HCT116 (cell line): ENCODE measurements at regions not wholly inside any gene's neighbourhood (a gene's known extent, or its start where the extent isn't known, plus 50 kb on each side); places are given as distances from the start of the nearest gene placed in this dataset.
"Not testable (repeated sequence)": the region's sequence is repeated elsewhere in the genome, so short reads cannot be mapped to it uniquely, and the experiment has no call there.

Source experiments
- ATAC-seq: fragments of 200-7000 bp; cut with Tn5 transposase; 2 replicates; pipeline ENCODE4 v1.9.1; 2020; ENCODE audit warnings: mild to moderate bottlenecking, moderate library complexity
- BruUV-seq: library from RNA; stranded (reverse); fragments of 400-500 nt; replicated peaks from 2 replicates; lab custom pipeline; 2021; lab: Mats Ljungman, UMichigan
- CTCF ChIA-PET: fragments of 300-600 bp; sonication (Branson Sonifier 250); formaldehyde crosslinking; loops from one replicate; lab custom pipeline; 2021; ENCODE audit warnings: antibody characterized with exemption; lab: Charles Lee
- POLR2A ChIA-PET: fragments of 300-600, 350-600 bp; sonication (Branson Sonifier 250); formaldehyde crosslinking; loops from one replicate; lab custom pipeline; 2021; ENCODE audit warnings: antibody characterized with exemption; lab: Charles Lee
- RAD21 ChIA-PET, 2 experiments: fragments of 300-600 bp; sonication (Branson Sonifier 250); formaldehyde crosslinking; loops; one replicate each; lab custom pipeline; 2023; ENCODE audit warnings: low total read pairs in 2 of 2; ENCODE audit not compliant: uncharacterized antibody in 2 of 2, unreplicated experiment in 2 of 2, low non-redundant PET in 1 of 2; lab: Charles Lee
- DNase-seq: peaks from one replicate; pipeline ENCODE4 v3.0.0-alpha.2; 2010; ENCODE audit warnings: low read depth, low spot score
- H2AFZ ChIP-seq: fragments of 200-600 bp; shearing (Covaris generic), sonication (generic); 2 replicates; pipeline ENCODE4 v1.6.1; 2017; ENCODE audit warnings: low read depth, mixed run types, mixed read lengths, antibody characterized with exemption, low read length; ENCODE audit not compliant: poor library complexity, severe bottlenecking
- H3K27ac ChIP-seq: 2 replicates; pipeline ENCODE4 v1.5.1; 2012; ENCODE audit warnings: low read depth, low read length
- H3K27me3 ChIP-seq: fragments of 200-600 bp; sonication (generic); 2 replicates; pipeline ENCODE4 v1.6.1; 2016; ENCODE audit warnings: mixed run types, low read length, mixed read lengths; ENCODE audit not compliant: insufficient read depth
- H3K36me3 ChIP-seq, 2 experiments: fragments of 200-500 bp in 1 of 2; fragments of 200-600 bp in 1 of 2; sonication (Bioruptor generic) in 1 of 2; sonication (generic) in 1 of 2; 2 replicates each; pipeline versions ENCODE4 v1.5.1 to v1.6.1; 2014 to 2016; ENCODE audit warnings: low read length in 2 of 2, inconsistent platforms in 1 of 2, mixed read lengths in 1 of 2, mixed run types in 1 of 2; ENCODE audit not compliant: insufficient read depth in 2 of 2, control insufficient read depth in 1 of 2
- H3K4me1 ChIP-seq, 2 experiments: fragments of 200-600 bp in 1 of 2; sonication (generic) in 1 of 2; 2 replicates each; pipeline versions ENCODE4 v1.5.1 to v1.6.1; 2012 to 2017; ENCODE audit warnings: low read length in 2 of 2, inconsistent platforms in 1 of 2, mild to moderate bottlenecking in 1 of 2, mixed read lengths in 1 of 2, mixed run types in 1 of 2, moderate library complexity in 1 of 2; ENCODE audit not compliant: insufficient read depth in 2 of 2, control insufficient read depth in 1 of 2
- H3K4me2 ChIP-seq: fragments of 200-600 bp; sonication (generic); 2 replicates; pipeline ENCODE4 v1.6.1; 2017; ENCODE audit warnings: mixed run types, low read length, mixed read lengths
- H3K4me3 ChIP-seq, 2 experiments: fragments of 200-600 bp in 1 of 2; sonication (generic) in 1 of 2; replicated peaks in 1 of 2; 2 replicates each; pipeline ENCODE4 v1.5.1; 2011 to 2016; ENCODE audit warnings: low read length in 2 of 2, control low read depth in 1 of 2, low read depth in 1 of 2, mild to moderate bottlenecking in 1 of 2, mixed read lengths in 1 of 2, mixed run types in 1 of 2
- H3K79me2 ChIP-seq: fragments of 200-600 bp; sonication (generic); 2 replicates; pipeline ENCODE4 v1.6.1; 2017; ENCODE audit warnings: mild to moderate bottlenecking, mixed run types, low read length, moderate library complexity, mixed read lengths; ENCODE audit not compliant: insufficient read depth
- H3K9ac ChIP-seq: fragments of 200-600 bp; sonication (generic); 2 replicates; pipeline ENCODE4 v1.6.1; 2016; ENCODE audit warnings: low read length, mixed read lengths
- H3K9me2 ChIP-seq: fragments of 200-600 bp; sonication (generic), shearing (Covaris generic); 2 replicates; pipeline ENCODE4 v1.6.1; 2017; ENCODE audit warnings: mixed run types, mild to moderate bottlenecking, moderate library complexity; ENCODE audit not compliant: insufficient read depth
- H3K9me3 ChIP-seq, 2 experiments: fragments of 200-500 bp in 1 of 2; fragments of 200-600 bp in 1 of 2; sonication (Bioruptor generic) in 1 of 2; sonication (generic) in 1 of 2; 2 replicates each; pipeline ENCODE4 v1.6.1; 2014 to 2017; ENCODE audit warnings: low read length in 2 of 2, mixed read lengths in 2 of 2, inconsistent platforms in 1 of 2, low read depth in 1 of 2, mild to moderate bottlenecking in 1 of 2, mixed run types in 1 of 2, moderate library complexity in 1 of 2; ENCODE audit not compliant: control insufficient read depth in 1 of 2, insufficient read depth in 1 of 2
- H4K20me1 ChIP-seq: fragments of 200-600 bp; sonication (generic), shearing (Covaris generic); 2 replicates; pipeline ENCODE4 v1.6.1; 2017; ENCODE audit warnings: mixed run types, mild to moderate bottlenecking, moderate library complexity; ENCODE audit not compliant: insufficient read depth
- CEBPB ChIP-seq: IDR thresholded peaks from 2 replicates; pipeline ENCODE4 v1.6.1; 2012; ENCODE audit warnings: low read depth
- EGR1 ChIP-seq: IDR thresholded peaks from 2 replicates; pipeline ENCODE4 v1.6.1; 2012; ENCODE audit warnings: low read depth
- EZH2phosphoT487 ChIP-seq: fragments of 200-600 bp; IDR thresholded peaks from 2 replicates; pipeline ENCODE4 v1.6.1; 2018; ENCODE audit warnings: antibody characterized with exemption, borderline replicate concordance
- JUND ChIP-seq: IDR thresholded peaks from 2 replicates; pipeline ENCODE4 v1.6.1; 2012
- POLR2A ChIP-seq: IDR thresholded peaks from 2 replicates; pipeline ENCODE4 v1.7.0; 2011; ENCODE audit warnings: borderline replicate concordance; ENCODE audit not compliant: insufficient read depth, insufficient read length; ENCODE audit errors: extremely low read depth
- POLR2AphosphoS5 ChIP-seq: IDR thresholded peaks from 2 replicates; pipeline ENCODE4 v1.6.1; 2011; ENCODE audit warnings: mild to moderate bottlenecking, low read depth, low read length, moderate library complexity
- SRF ChIP-seq: IDR thresholded peaks from 2 replicates; pipeline ENCODE4 v1.6.1; 2012; ENCODE audit warnings: low read depth
- TCF7L2 ChIP-seq: IDR thresholded peaks from 2 replicates; pipeline ENCODE4 v1.7.0; 2011; ENCODE audit warnings: borderline replicate concordance, inconsistent platforms; ENCODE audit not compliant: insufficient read depth, insufficient read length; ENCODE audit errors: extremely low read depth
- YY1 ChIP-seq: IDR thresholded peaks from 2 replicates; pipeline ENCODE4 v1.6.1; 2011; ENCODE audit warnings: low read length, low read depth, moderate library complexity, mild to moderate bottlenecking; ENCODE audit not compliant: insufficient replicate concordance; ENCODE audit errors: extremely low read depth
- ZBTB33 ChIP-seq: IDR thresholded peaks from 2 replicates; pipeline ENCODE4 v1.6.1; 2011; ENCODE audit warnings: mild to moderate bottlenecking, low read length, moderate library complexity; ENCODE audit not compliant: insufficient replicate concordance; ENCODE audit errors: extremely low read depth
- ZFX ChIP-seq: fragments of 450-650 bp; IDR thresholded peaks from 2 replicates; pipeline ENCODE4 v1.6.1; 2017
- ZNF274 ChIP-seq: fragments of 200-500 bp; sonication (Bioruptor generic); IDR thresholded peaks from 2 replicates; pipeline ENCODE4 v1.6.1; 2014; ENCODE audit warnings: mild to moderate bottlenecking, low read depth, low read length, inconsistent platforms
- intact Hi-C: fragments of 100-400 bp; cut with micrococcal nuclease; formaldehyde crosslinking; loops from 2 replicates; pipeline ENCODE4 v1.10.0; 2022
- TF ChIP-seq, protein P1 (sequence below), 3 experiments: fragments of 200-600 bp in 1 of 3; sonication (generic) in 1 of 3; IDR thresholded peaks in 2 of 3; conservative IDR thresholded peaks in 1 of 3; 2 replicates each; pipeline ENCODE4 v1.5.1; 2012 to 2017; ENCODE audit warnings: low read depth in 2 of 3, low read length in 2 of 3, antibody characterized with exemption in 1 of 3, borderline replicate concordance in 1 of 3, control low read depth in 1 of 3, mild to moderate bottlenecking in 1 of 3, mixed read lengths in 1 of 3, mixed run types in 1 of 3, moderate library complexity in 1 of 3; ENCODE audit not compliant: insufficient read depth in 1 of 3
- TF ChIP-seq, protein P2 (sequence below): IDR thresholded peaks from 2 replicates; pipeline ENCODE4 v1.6.1; 2012

- no peaks in the 10 kb centered on the region for H3K36me3 ChIP-seq
- ChIA-PET POLR2A (no interaction called here), CTCF (no interaction called here), RAD21 (no interaction called here)
- H3K79me2 ChIP-seq = no peaks in the 10 kb centered on the region
- peak overlapping the region; percentile 12; the same call in 1 of the 2 replicates for H3K4me2 ChIP-seq
- intact Hi-C loops = no loop called here
- no TSS peak for BruUV-seq
- TF ChIP-seq POLR2A = no peak
- no peak for TF ChIP-seq SRF
- TF ChIP-seq CEBPB = no peak
- TF ChIP-seq TCF7L2 = no peak
- TF ChIP-seq ZFX = no peak
- TF ChIP-seq ZBTB33 = no peak
- TF ChIP-seq YY1 = no peak
- TF ChIP-seq, protein P1, sequence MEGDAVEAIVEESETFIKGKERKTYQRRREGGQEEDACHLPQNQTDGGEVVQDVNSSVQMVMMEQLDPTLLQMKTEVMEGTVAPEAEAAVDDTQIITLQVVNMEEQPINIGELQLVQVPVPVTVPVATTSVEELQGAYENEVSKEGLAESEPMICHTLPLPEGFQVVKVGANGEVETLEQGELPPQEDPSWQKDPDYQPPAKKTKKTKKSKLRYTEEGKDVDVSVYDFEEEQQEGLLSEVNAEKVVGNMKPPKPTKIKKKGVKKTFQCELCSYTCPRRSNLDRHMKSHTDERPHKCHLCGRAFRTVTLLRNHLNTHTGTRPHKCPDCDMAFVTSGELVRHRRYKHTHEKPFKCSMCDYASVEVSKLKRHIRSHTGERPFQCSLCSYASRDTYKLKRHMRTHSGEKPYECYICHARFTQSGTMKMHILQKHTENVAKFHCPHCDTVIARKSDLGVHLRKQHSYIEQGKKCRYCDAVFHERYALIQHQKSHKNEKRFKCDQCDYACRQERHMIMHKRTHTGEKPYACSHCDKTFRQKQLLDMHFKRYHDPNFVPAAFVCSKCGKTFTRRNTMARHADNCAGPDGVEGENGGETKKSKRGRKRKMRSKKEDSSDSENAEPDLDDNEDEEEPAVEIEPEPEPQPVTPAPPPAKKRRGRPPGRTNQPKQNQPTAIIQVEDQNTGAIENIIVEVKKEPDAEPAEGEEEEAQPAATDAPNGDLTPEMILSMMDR (IDR thresholded peaks at IDR 0.05 in 2 of 3, conservative IDR thresholded peaks at IDR 0.05 in 1 of 3; ENCODE audit: borderline replicate concordance in 1 of 3, insufficient read depth in 1 of 3, low read depth in 2 of 3, low read length in 2 of 3) = no peak
- TF ChIP-seq POLR2AphosphoS5 = no peak
- no peak for TF ChIP-seq JUND
- no peak for TF ChIP-seq EGR1
- no peak for TF ChIP-seq EZH2phosphoT487
- TF ChIP-seq ZNF274 = no peak
- TF ChIP-seq, protein P2, sequence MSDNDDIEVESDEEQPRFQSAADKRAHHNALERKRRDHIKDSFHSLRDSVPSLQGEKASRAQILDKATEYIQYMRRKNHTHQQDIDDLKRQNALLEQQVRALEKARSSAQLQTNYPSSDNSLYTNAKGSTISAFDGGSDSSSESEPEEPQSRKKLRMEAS = no peak
- H3K27ac ChIP-seq = no peak overlapping the region
- H3K9me3 ChIP-seq = no peaks in the 10 kb centered on the region
- H3K9ac ChIP-seq = no peak overlapping the region
- H3K27me3 ChIP-seq = no peaks in the 10 kb centered on the region
- ATAC-seq (no peak), DNase-seq (no peak)
- H3K9me2 ChIP-seq = no peaks in the 10 kb centered on the region
- H4K20me1 ChIP-seq = no peaks in the 10 kb centered on the region
- no peak overlapping the region for H2AFZ ChIP-seq
- H3K4me1 ChIP-seq = peaks cover 0 to 9% of the 10 kb centered on the region in 2 experiments; a peak in 2 of 4 replicates
- no peak overlapping the region for H3K4me3 ChIP-seq
Observed at GRCh38 chr12:30546121-30546520, 149.5 kb downstream of the IPO8 start.

GRCh38 chr12:30544704-30545103 lies 151.0 kb downstream of the IPO8 start:
- ATAC-seq, H3K36me3 ChIP-seq, H4K20me1 ChIP-seq, DNase-seq, H3K9me3 ChIP-seq, H3K27me3 ChIP-seq, RAD21 ChIA-PET, H2AFZ ChIP-seq, H3K9ac ChIP-seq, BruUV-seq, H3K79me2 ChIP-seq, H3K4me3 ChIP-seq, H3K27ac ChIP-seq, POLR2A ChIA-PET, intact Hi-C loops, H3K4me2 ChIP-seq, CTCF ChIA-PET, H3K4me1 ChIP-seq, H3K9me2 ChIP-seq: not testable (repeated sequence)
